ENCODE measurements at regions not wholly inside any gene's neighbourhood (a gene's known extent, or its start where the extent isn't known, plus 50 kb on each side); places are given as distances from the start of the nearest gene placed in this dataset.

GRCh38 chr4:153114771-153115321, 89.4 kb upstream of the TRIM2 start:
- TF ChIP-seq CTCF (conservative IDR thresholded peaks at IDR 0.05): no peak
- TF ChIP-seq ZFX (IDR thresholded peaks at IDR 0.05): no peak
